ENCODE measurements at regions not wholly inside any gene's neighbourhood (a gene's known extent, or its start where the extent isn't known, plus 50 kb on each side); places are given as distances from the start of the nearest gene placed in this dataset.
A peak's percentile ranks its signal among the peaks of the same experiment; 100 is the strongest.

DNA sequence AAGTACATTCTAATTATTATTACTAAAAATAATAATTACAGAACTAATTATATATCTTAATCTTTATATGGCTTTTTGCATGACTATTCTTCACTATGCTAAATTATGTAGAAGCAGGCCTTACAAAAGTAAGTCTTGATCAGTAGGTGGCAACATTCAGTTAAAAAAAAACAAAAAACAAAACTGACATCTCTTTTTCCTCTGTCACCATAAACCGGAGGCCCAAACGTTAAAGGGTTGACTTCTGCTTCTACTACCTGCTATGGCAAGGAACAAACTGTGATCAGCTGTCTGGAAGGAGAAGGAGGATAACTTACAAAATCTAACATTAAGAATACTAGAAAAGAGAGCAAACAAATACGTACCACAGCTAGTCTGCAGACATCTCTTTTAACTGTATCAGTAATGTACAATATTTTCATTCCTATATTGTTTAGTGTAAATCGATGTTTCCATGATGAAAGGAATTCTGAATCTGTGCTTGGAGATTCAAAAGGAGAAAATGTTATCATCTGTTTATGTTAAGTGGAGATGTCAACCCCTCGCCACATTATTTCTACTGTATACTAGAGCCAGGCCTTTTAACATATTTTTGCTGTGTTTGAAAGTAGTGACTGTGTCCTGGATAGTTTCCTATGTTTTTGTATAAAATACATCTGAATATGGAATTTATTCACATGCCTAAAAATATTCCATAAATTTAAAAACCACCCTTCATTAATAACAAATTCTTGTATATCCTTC, 1525.4 kb downstream of the SLITRK1 start:
- peak in 1 of 2 experiments; percentile 40 for DNase-seq (ENCODE audit: low read depth in 1 of 2, low spot score in 1 of 2)
- no peak for TF ChIP-seq JUND (IDR thresholded peaks at IDR 0.05; ENCODE audit: low read depth)
- in situ Hi-C loops (cut with HindIII; ENCODE audit: low pct_unique_long_range_greater_than_20kb, low sequenced_read_pairs): no loop called here

- no peak for TF ChIP-seq JUND (IDR thresholded peaks at IDR 0.05; ENCODE audit: low read depth)
- no peak for DNase-seq (ENCODE audit: low read depth in 1 of 2, low spot score in 1 of 2)
- in situ Hi-C loops (cut with HindIII; ENCODE audit: low pct_unique_long_range_greater_than_20kb, low sequenced_read_pairs): no loop called here
These were observed 1537.4 kb downstream of the SLITRK1 start for GRCh38 chr13:82344867-82345266.

GRCh38 chr13:82341116-82341515, 1541.2 kb downstream of the SLITRK1 start:
- TF ChIP-seq JUND (IDR thresholded peaks at IDR 0.05; ENCODE audit: low read depth): no peak
- in situ Hi-C loops (cut with HindIII; ENCODE audit: low pct_unique_long_range_greater_than_20kb, low sequenced_read_pairs): no loop called here
- DNase-seq (ENCODE audit: low read depth in 1 of 2, low spot score in 1 of 2): no peak

- in situ Hi-C loops (cut with HindIII; ENCODE audit: low pct_unique_long_range_greater_than_20kb, low sequenced_read_pairs): no loop called here
- DNase-seq (ENCODE audit: low read depth in 1 of 2, low spot score in 1 of 2): peak in 1 of 2 experiments; percentile 23
- TF ChIP-seq JUND (IDR thresholded peaks at IDR 0.05; ENCODE audit: low read depth): no peak
These were observed 1551.8 kb downstream of the SLITRK1 start for GRCh38 chr13:82330499-82330898.

DNA sequence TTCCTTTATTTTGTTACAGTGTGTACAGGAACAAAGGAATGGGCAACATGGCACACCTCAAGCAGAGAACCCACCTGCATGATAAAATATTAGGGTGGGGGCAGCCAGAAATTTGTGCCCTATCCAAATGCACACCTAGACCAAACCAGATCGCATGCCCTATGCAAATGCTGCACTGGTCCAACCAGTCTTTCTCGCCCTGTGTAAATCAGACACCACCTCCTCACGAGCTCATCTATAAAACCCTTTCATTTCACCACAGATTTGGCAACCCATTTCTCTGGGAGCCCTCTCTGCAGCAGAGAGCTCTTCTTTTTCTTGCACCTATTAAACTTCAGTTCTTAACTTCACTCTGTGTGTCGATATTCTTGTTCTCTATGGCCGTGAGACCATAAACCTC, 1559.2 kb downstream of the SLITRK1 start:
- in situ Hi-C loops (cut with HindIII; ENCODE audit: low pct_unique_long_range_greater_than_20kb, low sequenced_read_pairs): no loop called here
- peak in 1 of 2 experiments; percentile 58 for DNase-seq (ENCODE audit: low read depth in 1 of 2, low spot score in 1 of 2)

GRCh38 chr13:82305588-82305987, 1576.7 kb downstream of the SLITRK1 start:
- no peak for TF ChIP-seq JUND (IDR thresholded peaks at IDR 0.05; ENCODE audit: low read depth)
- DNase-seq (ENCODE audit: low read depth in 1 of 2, low spot score in 1 of 2): peak in 1 of 2 experiments; percentile 28
- in situ Hi-C loops (cut with HindIII; ENCODE audit: low pct_unique_long_range_greater_than_20kb, low sequenced_read_pairs): no loop called here

More for the DNA sequence above, 1559.2 kb downstream of the SLITRK1 start:
- TF ChIP-seq JUND (IDR thresholded peaks at IDR 0.05; ENCODE audit: low read depth): no peak

GRCh38 chr13:82298106-82298505, 1584.2 kb downstream of the SLITRK1 start:
- no peak for TF ChIP-seq JUND (IDR thresholded peaks at IDR 0.05; ENCODE audit: low read depth)
- no peak for DNase-seq (ENCODE audit: low read depth in 1 of 2, low spot score in 1 of 2)
- in situ Hi-C loops (cut with HindIII; ENCODE audit: low pct_unique_long_range_greater_than_20kb, low sequenced_read_pairs): no loop called here

DNA sequence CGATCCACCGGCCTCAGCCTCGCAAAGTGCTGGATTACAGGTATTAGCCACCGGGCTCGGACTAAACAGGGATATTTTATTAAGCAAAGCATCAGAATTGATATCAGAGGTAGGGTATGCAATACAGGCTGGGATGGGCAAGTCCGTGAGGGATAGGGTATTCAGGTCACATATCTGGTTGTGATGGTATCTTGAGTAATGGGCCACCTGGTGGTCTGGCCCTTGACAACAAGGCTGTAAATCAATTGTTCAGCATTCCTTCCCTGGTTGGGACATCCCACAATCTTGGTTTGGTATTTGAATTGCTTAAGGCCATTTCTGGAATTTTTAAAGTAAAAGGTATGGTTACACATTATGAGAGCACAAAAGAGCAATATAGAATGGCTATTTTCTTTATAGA, 1588.0 kb downstream of the SLITRK1 start:
- in situ Hi-C loops (cut with HindIII; ENCODE audit: low pct_unique_long_range_greater_than_20kb, low sequenced_read_pairs): no loop called here
- no peak for TF ChIP-seq JUND (IDR thresholded peaks at IDR 0.05; ENCODE audit: low read depth)
- DNase-seq (ENCODE audit: low read depth in 1 of 2, low spot score in 1 of 2): no peak

DNA sequence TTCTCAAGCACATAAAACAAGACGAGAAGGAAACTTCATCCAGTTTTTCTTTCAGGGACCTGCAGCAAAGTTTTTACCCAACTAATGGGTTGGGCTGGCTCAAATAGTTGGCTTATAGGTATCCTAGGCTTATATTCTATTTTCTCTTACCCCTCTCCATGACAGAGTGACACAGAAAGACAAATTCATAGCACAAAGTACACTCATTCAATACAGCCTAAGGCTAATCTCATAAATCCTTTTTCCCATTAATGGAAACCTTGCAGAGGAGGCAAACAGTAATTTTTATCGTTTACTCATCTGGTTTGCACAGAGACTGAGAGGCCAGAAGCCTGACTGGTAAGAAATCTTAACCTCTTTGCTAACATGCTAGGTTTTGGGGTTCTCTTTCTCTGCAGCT, 1589.9 kb downstream of the SLITRK1 start:
- in situ Hi-C loops (cut with HindIII; ENCODE audit: low pct_unique_long_range_greater_than_20kb, low sequenced_read_pairs): no loop called here
- peak in 1 of 2 experiments; percentile 44 for DNase-seq (ENCODE audit: low read depth in 1 of 2, low spot score in 1 of 2)

GRCh38 chr13:82291852-82292251, 1590.4 kb downstream of the SLITRK1 start:
- DNase-seq (ENCODE audit: low read depth in 1 of 2, low spot score in 1 of 2): peak in 1 of 2 experiments; percentile 2
- in situ Hi-C loops (cut with HindIII; ENCODE audit: low pct_unique_long_range_greater_than_20kb, low sequenced_read_pairs): no loop called here
- TF ChIP-seq JUND (IDR thresholded peaks at IDR 0.05; ENCODE audit: low read depth): no peak

More for the DNA sequence above, 1589.9 kb downstream of the SLITRK1 start:
- TF ChIP-seq JUND (IDR thresholded peaks at IDR 0.05; ENCODE audit: low read depth): no peak

GRCh38 chr13:82275644-82276043, 1606.6 kb downstream of the SLITRK1 start:
- in situ Hi-C loops (cut with HindIII; ENCODE audit: low pct_unique_long_range_greater_than_20kb, low sequenced_read_pairs): no loop called here
- no peak for DNase-seq (ENCODE audit: low read depth in 1 of 2, low spot score in 1 of 2)
- no peak for TF ChIP-seq JUND (IDR thresholded peaks at IDR 0.05; ENCODE audit: low read depth)

DNA sequence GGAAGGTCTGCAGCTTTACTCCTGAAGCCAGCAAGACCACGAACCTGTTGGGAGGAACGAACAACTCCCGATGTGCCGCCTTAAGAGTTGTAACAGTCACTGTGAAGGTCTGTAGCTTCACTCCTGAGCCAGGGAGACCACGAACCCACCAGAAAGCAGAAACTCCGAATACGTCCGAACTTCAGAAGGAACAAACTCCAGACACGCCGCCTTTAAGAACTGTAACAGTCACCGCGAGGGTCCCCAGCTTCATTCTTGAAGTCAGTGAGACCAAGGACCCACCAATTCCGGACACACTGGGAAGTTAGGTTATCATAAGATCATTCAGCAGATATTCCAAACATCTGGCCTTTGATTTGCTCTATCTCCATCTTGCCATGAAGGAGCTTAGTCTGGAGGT, 1623.0 kb downstream of the SLITRK1 start:
- TF ChIP-seq JUND (IDR thresholded peaks at IDR 0.05; ENCODE audit: low read depth): no peak
- in situ Hi-C loops (cut with HindIII; ENCODE audit: low pct_unique_long_range_greater_than_20kb, low sequenced_read_pairs): no loop called here
- no peak for DNase-seq (ENCODE audit: low read depth in 1 of 2, low spot score in 1 of 2)

DNA sequence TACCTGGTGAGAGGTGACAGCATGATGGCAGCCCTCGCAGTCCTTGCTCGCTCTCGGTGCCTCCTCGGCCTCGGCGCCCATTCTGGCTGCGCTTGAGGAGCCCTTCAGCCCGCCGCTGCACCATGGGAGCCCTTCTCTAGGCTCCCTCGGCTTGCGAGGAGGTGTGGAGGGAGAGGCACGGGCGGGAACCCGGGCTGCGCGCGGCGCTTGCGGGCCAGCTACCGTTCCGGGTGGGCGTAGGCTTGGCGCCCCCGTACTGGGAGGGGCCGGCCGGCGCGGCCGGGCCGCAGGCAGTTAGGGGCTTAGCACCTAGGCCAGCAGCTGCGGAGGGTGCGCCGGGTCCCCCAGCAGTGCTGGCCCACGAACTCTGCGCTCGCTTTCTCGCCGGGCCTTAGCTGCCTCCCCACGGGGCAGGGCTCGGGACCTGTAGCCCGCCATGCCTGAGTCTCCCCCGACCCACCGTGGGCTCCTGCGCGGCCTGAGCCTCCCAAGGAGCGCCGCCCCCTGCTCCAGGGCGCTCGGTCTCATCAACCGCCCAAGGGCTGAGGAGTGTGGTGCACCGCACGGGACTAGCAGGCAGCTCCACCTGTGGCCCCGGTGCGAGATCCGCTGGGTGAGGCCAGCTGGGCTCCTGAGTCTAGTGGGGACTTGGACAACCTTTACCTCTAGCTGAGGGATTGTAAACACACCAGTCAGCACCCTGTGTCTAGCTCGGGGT, 1624.3 kb downstream of the SLITRK1 start:
- TF ChIP-seq JUND (IDR thresholded peaks at IDR 0.05; ENCODE audit: low read depth): no peak
- in situ Hi-C loops (cut with HindIII; ENCODE audit: low pct_unique_long_range_greater_than_20kb, low sequenced_read_pairs): no loop called here

More for the DNA sequence above, 1624.3 kb downstream of the SLITRK1 start:
- DNase-seq (ENCODE audit: low read depth in 1 of 2, low spot score in 1 of 2): no peak

Measured in T47D (cell line).